ENCODE measurements at regions not wholly inside any gene's neighbourhood (a gene's known extent, or its start where the extent isn't known, plus 50 kb on each side); places are given as distances from the start of the nearest gene placed in this dataset.

GRCh38 chr4:180372691-180373090 is 1870.5 kb upstream of the TENM3 start:
- DNase-seq, result no peak

GRCh38 chr4:180377741-180378140 is 1865.5 kb upstream of the TENM3 start:
- DNase-seq, result no peak

GRCh38 chr4:180380733-180381132 is 1862.5 kb upstream of the TENM3 start:
- no peak for DNase-seq

- no peak for DNase-seq
Observed at GRCh38 chr4:180391613-180392012, 1851.6 kb upstream of the TENM3 start.

GRCh38 chr4:180394312-180394711 is 1848.9 kb upstream of the TENM3 start:
- no peak for DNase-seq

- no peak for DNase-seq
Observed at GRCh38 chr4:180394730-180395129, 1848.5 kb upstream of the TENM3 start.

GRCh38 chr4:180398564-180398963 is 1844.6 kb upstream of the TENM3 start:
- DNase-seq, result no peak

GRCh38 chr4:180407275-180407885 is 1835.8 kb upstream of the TENM3 start:
- DNase-seq, result no peak

GRCh38 chr4:180418819-180419531 is 1824.2 kb upstream of the TENM3 start:
- no peak for DNase-seq

GRCh38 chr4:180422989-180423711 is 1820.1 kb upstream of the TENM3 start:
- no peak for DNase-seq

GRCh38 chr4:180423712-180424057 is 1819.5 kb upstream of the TENM3 start:
- no peak for DNase-seq

GRCh38 chr4:180426938-180427337 is 1816.3 kb upstream of the TENM3 start:
- no peak for DNase-seq

- no peak for DNase-seq
Observed at GRCh38 chr4:180430283-180430682, 1812.9 kb upstream of the TENM3 start.

- no peak for DNase-seq
Observed at GRCh38 chr4:180434131-180434895, 1808.9 kb upstream of the TENM3 start.

GRCh38 chr4:180436361-180436760 is 1806.8 kb upstream of the TENM3 start:
- no peak for DNase-seq

- DNase-seq, result no peak
Observed at GRCh38 chr4:180437601-180438000, 1805.6 kb upstream of the TENM3 start.

GRCh38 chr4:180448306-180448705 is 1794.9 kb upstream of the TENM3 start:
- DNase-seq, result no peak

- no peak for DNase-seq
Observed at GRCh38 chr4:180449395-180449956, 1793.7 kb upstream of the TENM3 start.

GRCh38 chr4:180455226-180455625 is 1788.0 kb upstream of the TENM3 start:
- DNase-seq, result no peak

GRCh38 chr4:180456928-180457327 is 1786.3 kb upstream of the TENM3 start:
- DNase-seq, result no peak

GRCh38 chr4:180462116-180462515 is 1781.1 kb upstream of the TENM3 start:
- DNase-seq, result no peak

GRCh38 chr4:180465364-180465763 is 1777.8 kb upstream of the TENM3 start:
- no peak for DNase-seq

GRCh38 chr4:180483036-180483435 is 1760.2 kb upstream of the TENM3 start:
- no peak for DNase-seq
